H1 (cell line): ENCODE measurements at regions not wholly inside any gene's neighbourhood (a gene's known extent, or its start where the extent isn't known, plus 50 kb on each side); places are given as distances from the start of the nearest gene placed in this dataset.

Experiments
- ASH2L ChIP-seq: fragments of 200-600, 300-600 bp; sonication (generic); IDR thresholded peaks from one replicate; pipeline ENCODE4 v1.7.1; 2017; ENCODE audit warnings: low read length
- KDM4A ChIP-seq: IDR thresholded peaks from one replicate; pipeline ENCODE4 v1.7.1; 2012; ENCODE audit warnings: low read depth, mild to moderate bottlenecking, moderate library complexity, low read length, inconsistent platforms; ENCODE audit not compliant: severe bottlenecking
- RAD21 ChIP-seq, 2 experiments: IDR thresholded peaks in 1 of 2; conservative IDR thresholded peaks in 1 of 2; 2 replicates each; pipeline ENCODE4 v1.6.1; 2011; ENCODE audit warnings: low read depth in 2 of 2, low read length in 2 of 2, improper control_type of control experiment in 1 of 2, inconsistent platforms in 1 of 2, mild to moderate bottlenecking in 1 of 2, moderate library complexity in 1 of 2
- TF ChIP-seq, protein P1 (sequence below), 3 experiments: IDR thresholded peaks; 1 replicate in 2 of 3; 2 replicates in 1 of 3; pipeline versions ENCODE4 v1.5.1 to v1.6.1; 2011; ENCODE audit warnings: low read length in 3 of 3, mild to moderate bottlenecking in 3 of 3, inconsistent platforms in 2 of 3, low read depth in 1 of 3, moderate library complexity in 1 of 3; ENCODE audit not compliant: insufficient read depth in 1 of 3; ENCODE audit errors: control extremely low read depth in 1 of 3
- TF ChIP-seq, protein P2 (sequence below): IDR thresholded peaks from 2 replicates; pipeline ENCODE4 v1.6.1; 2011; ENCODE audit warnings: low read depth, mild to moderate bottlenecking, low read length; ENCODE audit not compliant: insufficient read depth

DNA sequence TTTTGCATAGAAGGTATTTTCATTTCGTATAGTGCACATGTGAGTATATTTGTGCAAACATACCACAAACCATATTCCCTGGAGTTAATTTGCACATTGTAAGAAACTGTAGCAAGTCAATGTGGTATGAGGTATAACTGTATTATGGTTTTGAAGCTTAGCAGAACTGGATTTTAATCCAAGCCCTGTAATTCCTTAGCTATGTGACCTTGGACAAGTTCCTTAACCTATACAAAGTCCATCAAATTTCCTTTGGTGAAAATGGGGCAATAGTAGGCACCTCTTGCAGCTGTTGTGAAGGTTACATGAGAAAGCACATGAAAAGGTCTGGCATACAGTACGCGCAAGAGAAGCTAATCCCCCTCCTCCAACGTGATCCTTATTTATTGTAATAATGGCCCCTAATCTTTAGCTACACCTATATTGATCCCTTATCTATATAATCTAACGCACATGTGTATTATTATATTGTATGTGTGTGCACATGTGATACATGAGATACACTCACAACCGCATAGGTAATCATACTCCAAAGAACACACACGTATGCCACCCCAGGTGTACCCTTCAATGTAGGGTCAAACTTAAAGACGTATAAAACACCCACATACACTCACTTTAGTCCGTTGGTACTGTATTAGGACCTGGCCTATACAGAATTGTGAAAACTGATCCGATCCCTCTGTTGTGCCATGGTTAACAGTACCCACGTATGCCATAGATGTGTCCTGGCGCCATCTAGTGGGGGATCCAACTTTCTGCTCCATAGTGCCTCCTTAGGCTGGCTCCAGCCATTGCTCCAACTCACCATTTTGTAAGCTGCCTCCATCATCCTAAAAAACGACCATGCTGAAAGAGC lies 402.9 kb upstream of the SLC14A2 start (continued):
- TF ChIP-seq, protein P1, sequence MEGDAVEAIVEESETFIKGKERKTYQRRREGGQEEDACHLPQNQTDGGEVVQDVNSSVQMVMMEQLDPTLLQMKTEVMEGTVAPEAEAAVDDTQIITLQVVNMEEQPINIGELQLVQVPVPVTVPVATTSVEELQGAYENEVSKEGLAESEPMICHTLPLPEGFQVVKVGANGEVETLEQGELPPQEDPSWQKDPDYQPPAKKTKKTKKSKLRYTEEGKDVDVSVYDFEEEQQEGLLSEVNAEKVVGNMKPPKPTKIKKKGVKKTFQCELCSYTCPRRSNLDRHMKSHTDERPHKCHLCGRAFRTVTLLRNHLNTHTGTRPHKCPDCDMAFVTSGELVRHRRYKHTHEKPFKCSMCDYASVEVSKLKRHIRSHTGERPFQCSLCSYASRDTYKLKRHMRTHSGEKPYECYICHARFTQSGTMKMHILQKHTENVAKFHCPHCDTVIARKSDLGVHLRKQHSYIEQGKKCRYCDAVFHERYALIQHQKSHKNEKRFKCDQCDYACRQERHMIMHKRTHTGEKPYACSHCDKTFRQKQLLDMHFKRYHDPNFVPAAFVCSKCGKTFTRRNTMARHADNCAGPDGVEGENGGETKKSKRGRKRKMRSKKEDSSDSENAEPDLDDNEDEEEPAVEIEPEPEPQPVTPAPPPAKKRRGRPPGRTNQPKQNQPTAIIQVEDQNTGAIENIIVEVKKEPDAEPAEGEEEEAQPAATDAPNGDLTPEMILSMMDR (IDR thresholded peaks at IDR 0.05; ENCODE audit: control extremely low read depth in 1 of 3, insufficient read depth in 1 of 3, low read depth in 1 of 3, low read length in 3 of 3) = peak; percentile 96 to 100 (median 100)
- TF ChIP-seq ASH2L (no peak), KDM4A (no peak), RAD21 (IDR thresholded peaks at IDR 0.05 in 1 of 2, conservative IDR thresholded peaks at IDR 0.05 in 1 of 2; ENCODE audit: low read depth in 2 of 2, low read length in 2 of 2) (peak; percentile 95 to 96)
- TF ChIP-seq, protein P2, sequence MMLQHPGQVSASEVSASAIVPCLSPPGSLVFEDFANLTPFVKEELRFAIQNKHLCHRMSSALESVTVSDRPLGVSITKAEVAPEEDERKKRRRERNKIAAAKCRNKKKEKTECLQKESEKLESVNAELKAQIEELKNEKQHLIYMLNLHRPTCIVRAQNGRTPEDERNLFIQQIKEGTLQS = peak; percentile 54; the same call in 1 of the 2 replicates
